SIG-M5 (cell line): ENCODE measurements at regions not wholly inside any gene's neighbourhood (a gene's known extent, or its start where the extent isn't known, plus 50 kb on each side); places are given as distances from the start of the nearest gene placed in this dataset.

Experiments
- DNase-seq: peaks from one replicate; lab custom pipeline; 2025; lab: John Stamatoyannopoulos, UW

DNA sequence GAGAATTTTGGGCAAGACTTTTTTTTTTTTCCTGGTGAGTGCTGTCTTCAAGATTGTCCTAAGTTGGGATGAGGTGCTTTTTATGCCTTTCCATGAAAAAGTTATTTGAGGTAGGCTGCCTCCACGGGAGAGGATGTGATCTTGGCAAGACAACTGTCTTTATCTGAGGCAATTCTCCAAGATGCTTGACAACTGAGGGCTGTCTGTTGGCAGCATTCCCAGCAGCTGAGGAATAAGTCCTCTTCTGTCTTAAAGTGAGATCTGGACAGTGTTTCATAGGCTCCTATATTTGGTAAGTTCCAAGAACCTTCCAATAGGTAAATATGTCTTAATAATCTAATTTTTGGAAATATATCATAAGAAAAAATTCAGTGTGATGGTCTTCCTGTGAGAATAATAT is 662.0 kb downstream of the CDH11 start:
- no peak for DNase-seq

DNA sequence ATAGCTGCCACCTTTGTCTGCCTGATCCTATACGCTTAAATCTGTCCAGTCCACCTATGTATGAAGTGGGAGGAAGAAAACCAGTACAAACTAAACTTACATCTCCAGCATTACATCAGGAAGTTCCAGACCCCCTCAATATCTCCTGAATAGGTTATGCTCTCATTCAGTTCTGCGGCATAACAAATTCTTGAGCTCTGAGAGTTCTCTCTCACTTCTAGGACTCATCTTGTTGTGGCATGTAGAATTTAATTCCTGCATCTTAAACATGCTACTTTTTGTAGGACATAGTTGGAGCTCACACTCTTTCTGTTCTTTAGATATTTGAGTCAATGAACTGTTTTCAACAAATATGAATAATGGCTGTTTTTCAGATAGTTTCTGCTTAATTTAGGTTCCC is 662.5 kb downstream of the CDH11 start:
- no peak for DNase-seq

GRCh38 chr16:64455275-64455674 is 666.6 kb downstream of the CDH11 start:
- no peak for DNase-seq

DNA sequence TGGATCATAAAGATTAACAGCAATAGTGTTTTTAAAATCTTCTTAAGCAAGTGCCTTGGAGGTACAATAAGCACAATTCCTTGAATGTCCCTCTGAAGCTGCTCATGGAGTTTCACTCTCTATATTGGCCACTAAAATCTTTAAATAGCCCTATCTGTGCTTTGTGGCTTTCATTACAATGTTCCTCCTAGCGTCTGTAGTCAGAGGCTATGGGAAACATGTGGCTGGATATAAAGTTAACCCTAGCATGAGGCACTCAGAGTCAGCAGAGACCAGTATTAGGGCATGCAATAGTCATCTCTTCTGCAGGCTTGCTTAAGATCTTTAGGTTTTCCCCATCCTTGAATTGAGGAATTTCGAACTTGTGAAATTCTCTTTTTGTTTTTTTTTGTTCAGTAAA is 668.2 kb downstream of the CDH11 start:
- DNase-seq = no peak

GRCh38 chr16:64452446-64452845 is 669.4 kb downstream of the CDH11 start:
- no peak for DNase-seq

DNA sequence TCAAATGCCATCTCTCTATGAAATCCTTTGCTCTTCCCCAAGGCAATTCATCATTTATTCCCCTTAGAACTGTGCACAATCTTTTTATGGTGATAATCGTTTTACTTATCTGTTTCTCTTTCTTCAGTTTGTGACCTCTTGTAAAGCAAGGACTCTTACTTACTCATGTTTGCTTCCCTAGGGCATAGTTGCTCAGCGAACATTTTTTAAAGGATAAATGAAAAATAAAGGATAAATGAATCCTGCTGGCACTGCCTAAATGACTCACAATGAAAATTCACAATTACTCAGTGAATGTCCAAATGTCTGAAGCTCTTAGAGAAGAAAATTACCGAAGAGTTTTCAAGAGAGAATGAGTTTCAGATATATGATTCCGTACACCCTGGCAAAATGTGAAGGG is 671.7 kb downstream of the CDH11 start:
- DNase-seq = no peak

- no peak for DNase-seq
Measured at GRCh38 chr16:64449506-64449905, 672.4 kb downstream of the CDH11 start.

DNA sequence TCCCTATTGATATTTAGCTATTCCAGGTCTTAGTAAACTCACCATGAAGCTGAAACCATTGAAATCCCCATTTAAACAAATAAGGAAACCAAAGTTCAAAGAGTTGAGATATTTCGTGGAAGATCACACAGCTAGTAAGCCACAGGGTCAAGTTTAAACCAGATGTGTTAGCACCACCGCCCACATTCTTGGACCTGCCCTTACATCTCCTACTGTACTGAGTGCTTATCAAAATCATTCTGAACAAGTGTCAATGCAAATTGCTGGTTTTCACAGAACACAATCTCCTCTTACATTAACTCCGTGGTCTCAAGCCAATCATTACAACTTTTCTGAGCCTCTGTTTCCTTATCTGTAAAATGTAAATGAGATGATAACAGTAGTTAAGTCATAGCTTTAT is 676.2 kb downstream of the CDH11 start:
- no peak for DNase-seq

DNA sequence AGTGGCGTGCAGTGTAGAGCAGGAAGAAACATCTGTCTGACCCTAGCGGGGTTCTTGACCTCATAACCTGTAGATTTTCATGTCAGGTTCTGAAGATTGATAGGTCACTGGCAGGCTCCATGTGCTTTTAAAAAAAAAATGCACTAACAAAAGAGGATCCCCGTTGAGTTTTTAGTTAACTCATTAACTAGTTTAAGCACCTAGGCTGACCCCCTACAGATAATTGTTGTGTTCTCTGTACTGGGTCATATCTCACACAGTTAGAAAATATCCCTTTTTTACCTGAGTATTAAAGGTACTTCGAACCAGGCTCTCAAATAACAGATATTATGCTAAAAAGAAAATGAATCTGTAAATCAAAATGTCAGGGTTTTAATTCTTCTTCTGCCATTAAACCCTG is 676.6 kb downstream of the CDH11 start:
- no peak for DNase-seq

DNA sequence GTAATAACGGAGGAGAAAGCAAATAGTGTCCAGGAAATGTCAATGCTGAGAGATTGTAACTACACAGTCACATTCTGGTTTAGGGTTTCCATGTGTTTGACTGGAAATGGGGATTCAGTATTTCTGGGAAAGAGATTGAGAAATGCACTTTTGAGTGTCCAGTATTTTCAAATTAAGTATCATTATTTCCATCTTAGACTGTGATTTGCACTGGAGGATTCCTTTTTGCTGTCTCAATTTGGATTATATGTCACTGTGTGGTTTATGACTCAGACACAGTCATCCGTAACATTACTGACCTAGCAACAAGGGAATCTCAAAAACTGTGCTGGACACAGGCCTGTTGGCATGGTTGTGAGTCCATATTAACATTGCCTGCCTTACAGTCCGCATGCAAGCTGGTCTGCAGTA is 681.4 kb downstream of the CDH11 start:
- no peak for DNase-seq

GRCh38 chr16:64440005-64440404 is 681.9 kb downstream of the CDH11 start:
- DNase-seq = no peak

GRCh38 chr16:64437706-64438324 is 684.0 kb downstream of the CDH11 start:
- no peak for DNase-seq

- no peak for DNase-seq
Measured at GRCh38 chr16:64434526-64435069, 687.3 kb downstream of the CDH11 start.

DNA sequence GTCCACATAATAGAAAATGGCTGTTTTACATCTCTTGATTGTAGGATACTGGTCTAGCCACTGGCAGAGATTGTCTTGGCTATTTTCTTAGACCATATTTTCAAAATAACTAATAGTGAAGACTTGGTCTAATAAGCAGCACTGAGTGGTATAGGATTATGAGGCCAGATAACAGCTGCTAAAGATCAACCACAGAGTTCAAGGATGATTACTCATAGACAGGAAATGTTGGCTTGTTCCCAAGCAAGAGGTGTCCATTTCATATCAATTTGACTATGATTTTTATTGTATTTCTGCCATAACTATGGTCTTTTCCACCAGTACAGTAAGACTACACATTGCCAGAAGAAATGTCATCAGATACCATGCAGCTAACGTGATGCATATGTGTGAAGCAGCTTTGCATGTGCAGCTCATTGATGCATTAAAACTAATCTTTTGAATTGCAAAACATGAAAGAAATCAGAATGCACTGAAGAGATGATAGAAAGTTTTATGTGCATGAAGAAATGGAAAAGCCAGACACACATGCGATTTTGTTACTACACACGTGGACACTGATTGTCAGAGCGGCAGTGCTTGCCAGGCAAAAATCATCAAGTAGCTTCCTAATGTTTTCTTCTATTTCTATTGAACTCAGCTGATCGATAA is 693.3 kb downstream of the CDH11 start:
- DNase-seq = no peak

DNA sequence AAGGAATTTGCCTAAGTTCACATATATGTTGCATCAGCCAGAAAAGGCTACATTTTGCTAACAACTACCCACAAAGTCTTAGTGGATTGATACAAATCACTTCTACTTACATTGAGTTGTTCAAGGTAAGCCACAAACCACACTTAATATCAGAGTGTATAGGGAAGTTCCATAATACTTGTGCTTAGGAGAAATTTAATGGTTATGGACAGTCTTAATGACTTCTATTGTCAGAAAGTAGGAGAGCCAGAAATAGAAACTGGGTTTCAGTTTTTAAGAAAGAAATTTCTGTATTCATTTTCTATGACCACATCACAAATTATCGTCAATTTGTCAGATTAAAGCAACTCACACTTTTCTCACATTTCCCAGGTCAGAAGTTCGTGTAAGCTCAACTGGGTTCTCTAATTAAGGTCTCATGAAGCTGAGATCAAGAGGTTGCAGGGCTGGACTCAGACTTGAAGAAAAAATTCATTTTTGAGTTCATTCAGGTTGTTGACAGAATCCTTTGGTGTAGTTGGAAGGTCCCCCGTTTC is 695.7 kb downstream of the CDH11 start:
- no peak for DNase-seq

DNA sequence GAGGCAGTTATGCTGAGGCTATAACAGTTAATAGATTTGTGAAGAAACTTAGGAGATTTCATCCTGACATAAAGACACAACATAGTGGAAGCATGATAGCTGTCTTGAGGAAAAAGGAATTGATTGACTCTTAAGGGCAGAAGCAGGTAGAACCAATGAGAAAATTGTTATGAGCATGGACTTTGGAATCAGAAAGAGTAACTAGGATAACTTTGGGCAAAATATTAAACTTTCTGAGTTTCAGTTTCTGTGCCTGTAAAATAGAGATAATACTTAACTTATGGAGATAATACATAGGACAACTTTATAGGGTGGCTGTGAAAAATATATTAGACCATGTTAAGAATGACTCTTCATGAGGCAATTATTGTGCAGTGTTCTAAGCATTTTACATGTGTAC is 696.5 kb downstream of the CDH11 start:
- no peak for DNase-seq

GRCh38 chr16:64422259-64422658 is 699.6 kb downstream of the CDH11 start:
- no peak for DNase-seq

DNA sequence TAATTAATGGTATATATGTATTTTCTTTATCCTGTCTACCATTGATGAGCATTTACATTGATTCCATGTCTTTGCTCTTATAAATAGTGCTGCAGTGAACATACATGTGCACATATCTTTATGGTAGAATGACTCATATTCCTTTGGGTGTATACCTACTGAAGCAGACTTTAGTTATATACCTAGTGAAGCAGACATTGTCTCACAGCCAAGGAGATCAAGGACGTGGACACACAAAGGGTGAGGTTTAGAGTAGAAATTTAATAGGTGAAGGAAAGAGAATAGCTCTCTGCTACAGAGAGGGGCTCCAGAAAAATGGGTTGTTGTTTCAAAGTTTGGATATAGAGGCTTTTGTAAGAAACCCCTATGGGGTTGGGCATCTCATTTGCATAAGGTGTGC is 700.3 kb downstream of the CDH11 start:
- DNase-seq = no peak

- no peak for DNase-seq
Measured at GRCh38 chr16:64419832-64420231, 702.0 kb downstream of the CDH11 start.

DNA sequence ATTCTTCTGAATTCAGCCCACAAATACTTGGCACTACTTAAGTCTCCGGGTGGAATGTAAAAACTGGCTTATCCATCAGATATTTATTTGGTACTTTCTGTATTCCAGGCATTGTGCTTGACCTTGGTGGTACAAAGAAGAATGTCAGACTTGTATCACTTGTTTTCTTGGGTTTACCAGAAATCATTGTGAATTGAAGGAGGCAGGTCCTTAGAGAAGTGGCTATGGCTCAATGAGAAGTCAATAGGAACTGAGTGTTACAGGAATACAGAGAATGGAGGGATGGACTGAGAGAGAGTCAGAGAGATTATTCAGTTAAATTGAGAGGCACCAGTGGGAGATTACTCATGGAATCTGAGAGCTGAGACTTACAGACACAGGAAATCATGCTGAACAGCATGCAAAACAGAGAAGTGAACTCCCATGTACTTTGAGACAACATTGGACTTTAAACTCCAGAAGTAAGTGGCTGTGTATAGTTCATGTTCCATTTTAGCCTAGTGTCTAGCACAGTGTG is 704.1 kb downstream of the CDH11 start:
- no peak for DNase-seq

DNA sequence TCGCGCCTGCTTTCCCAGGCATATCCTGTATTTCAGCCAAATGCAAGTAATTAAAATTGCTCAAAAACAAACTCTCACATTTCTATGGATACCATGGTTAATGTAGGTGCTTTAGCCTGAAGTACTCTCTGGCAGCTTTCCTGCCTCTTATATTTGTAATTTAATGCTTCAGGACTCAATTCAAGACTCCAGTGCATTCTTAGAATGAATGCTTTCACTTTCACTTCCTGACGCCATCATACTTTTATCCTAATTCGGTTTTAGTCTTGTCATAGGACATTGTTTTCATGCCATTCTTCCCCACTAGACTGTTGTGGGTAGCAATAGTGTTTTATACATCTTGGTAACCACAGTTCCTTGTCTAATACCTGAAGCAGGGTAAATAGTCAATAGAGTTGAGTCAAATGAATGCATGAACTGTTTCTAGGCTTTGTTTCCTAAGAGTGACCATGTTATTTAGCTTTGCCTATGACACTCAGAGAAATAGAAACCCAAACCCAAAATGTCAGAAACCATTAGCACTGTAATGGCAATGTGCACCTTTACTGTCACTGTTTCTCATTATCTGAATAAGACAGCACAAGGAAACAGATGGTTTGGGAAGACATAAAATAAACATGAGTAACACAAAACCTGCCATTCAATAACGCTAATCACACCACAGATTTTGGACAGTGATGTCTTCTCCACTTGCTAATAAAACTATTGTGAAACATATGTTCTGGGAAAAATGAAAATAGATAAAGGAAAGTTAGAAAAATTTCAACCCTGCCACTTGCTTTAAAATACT is 705.5 kb downstream of the CDH11 start:
- no peak for DNase-seq

DNA sequence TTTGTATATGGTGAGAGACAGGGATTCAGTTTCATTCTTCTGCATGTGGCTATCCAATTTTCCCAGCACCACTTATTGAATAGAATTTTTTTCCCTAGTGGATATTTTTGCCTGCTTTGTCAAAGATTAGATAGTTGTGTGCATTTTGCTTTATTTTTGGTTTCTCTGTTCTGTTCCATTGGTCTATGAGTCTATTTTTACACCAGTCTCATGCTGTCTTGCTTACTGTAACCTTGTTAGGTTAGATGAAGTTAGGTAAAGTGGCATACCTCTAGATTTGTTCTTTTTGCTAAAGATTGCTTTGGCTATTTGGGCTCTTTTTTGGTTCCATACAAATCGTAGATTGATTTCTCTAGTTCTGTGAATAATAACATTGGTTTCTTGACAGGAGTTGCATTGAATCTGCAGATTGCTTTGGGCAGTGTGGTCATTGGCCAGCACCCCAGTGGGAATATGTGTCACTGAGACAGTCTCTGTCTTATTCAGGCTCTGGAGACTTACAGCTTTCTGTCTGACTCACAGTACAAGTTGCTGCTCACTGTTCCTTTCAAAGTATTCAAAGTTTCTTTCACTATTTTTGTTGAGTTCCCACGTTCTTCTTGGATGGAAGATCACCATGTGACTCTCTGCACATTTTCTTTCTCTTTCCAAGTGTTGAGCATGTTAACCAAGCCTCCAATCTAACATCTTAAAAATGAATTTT is 709.1 kb downstream of the CDH11 start:
- no peak for DNase-seq
